C4-2B (cell line): ENCODE measurements at regions not wholly inside any gene's neighbourhood (a gene's known extent, or its start where the extent isn't known, plus 50 kb on each side); places are given as distances from the start of the nearest gene placed in this dataset.

ENCODE experiments used
- CTCF ChIP-seq: fragments of 450-650 bp; conservative IDR thresholded peaks from 2 replicates; pipeline ENCODE4 v1.5.1; 2017; ENCODE audit warnings: mild to moderate bottlenecking
- ZFX ChIP-seq: fragments of 450-650 bp; IDR thresholded peaks from 2 replicates; pipeline ENCODE4 v1.6.1; 2017

- TF ChIP-seq CTCF (no peak), ZFX (no peak)
These were observed 269.3 kb downstream of the PCDH7 start for GRCh38 chr4:30989508-30989907.
